ENCODE measurements at regions not wholly inside any gene's neighbourhood (a gene's known extent, or its start where the extent isn't known, plus 50 kb on each side); places are given as distances from the start of the nearest gene placed in this dataset.
"Not testable (repeated sequence)": the region's sequence is repeated elsewhere in the genome, so short reads cannot be mapped to it uniquely, and the experiment has no call there.

DNA sequence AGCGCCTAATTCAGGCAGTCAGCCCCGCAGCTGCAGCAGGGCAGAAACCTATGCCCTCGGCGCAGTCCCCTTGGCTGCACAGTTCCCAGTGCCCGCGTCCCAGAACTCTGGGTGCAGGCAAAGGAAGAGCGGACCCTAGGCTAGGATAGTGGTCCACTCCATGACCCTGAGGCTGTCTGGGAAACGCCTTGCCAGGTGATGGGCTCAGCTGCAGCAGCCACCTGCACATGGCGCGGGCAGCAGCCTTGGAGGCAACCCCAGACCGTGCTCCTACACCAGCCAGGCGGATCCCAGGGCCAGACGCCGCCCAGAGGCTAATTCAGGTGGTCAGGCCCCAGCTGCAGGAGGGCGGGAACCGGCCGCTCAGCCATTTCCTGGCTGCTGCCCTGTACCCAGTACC lies 83.0 kb downstream of the POTEC start:
- DNase-seq: not testable (repeated sequence)

DNA sequence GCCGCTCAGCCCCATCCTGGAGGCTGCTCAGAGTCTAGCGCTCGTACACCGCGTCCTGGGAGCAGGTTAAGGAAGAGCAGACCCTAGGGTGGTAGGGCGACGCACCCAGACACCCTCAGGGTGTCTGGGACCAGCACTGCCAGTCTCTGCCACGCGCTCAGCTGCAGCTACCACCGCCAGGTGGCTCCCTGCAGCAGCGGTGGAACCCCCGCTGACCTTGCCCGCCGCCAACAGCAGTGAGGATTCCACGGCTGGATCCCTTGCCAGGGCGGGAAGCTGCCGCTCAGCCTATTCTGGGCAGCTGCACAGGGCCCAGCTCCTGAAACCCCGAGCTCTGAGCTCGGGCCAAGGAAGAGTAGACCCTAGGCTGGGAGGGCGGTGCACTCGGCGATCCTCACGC lies 83.6 kb downstream of the POTEC start:
- not testable (repeated sequence) for DNase-seq

DNA sequence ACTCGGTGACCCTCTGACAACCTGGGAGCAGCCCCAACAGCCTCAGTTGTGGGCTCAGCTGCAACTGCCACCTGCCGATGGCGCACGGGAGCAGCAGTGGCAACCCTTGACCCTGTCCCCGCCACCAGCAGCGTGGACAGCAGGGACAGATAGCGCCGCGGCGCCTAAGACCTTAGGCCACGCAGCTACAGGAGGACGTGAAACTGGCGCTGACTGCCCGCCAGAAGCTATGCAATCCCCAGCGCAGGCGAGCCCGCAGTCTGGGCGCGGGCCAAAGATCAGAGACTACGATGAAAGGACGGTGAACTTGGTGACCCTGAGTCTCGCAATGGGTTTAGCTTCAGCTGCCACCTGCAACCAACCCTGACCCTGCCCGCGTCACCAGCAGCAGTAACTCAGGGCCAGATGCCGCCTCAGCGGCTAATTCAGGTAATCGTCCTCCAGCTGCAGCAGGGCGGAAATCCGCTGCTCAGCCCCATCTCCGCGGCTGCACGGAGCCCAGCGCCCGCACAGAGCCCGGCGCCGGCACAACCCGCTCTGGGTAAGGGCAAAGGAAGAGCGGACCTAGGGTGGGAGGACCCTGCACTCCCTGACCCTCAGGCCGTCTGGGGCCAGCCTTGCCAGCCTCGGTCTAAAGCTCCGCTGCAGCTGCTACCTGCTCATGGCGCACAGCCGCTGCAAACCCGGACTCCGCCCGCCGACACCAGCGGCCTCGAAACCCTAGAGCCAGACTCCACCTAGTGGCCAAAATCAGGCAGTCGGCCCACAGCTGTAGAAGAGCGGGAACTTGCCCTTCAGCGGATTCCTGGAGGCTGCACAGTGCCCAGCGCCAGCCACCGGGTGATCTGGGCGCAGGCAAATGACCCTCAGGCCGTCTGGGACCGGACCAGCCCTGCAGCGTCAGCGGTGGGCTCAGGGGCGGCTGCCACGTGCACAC lies 85.1 kb downstream of the POTEC start:
- DNase-seq: peak in 1 of 2 experiments; percentile 6

DNA sequence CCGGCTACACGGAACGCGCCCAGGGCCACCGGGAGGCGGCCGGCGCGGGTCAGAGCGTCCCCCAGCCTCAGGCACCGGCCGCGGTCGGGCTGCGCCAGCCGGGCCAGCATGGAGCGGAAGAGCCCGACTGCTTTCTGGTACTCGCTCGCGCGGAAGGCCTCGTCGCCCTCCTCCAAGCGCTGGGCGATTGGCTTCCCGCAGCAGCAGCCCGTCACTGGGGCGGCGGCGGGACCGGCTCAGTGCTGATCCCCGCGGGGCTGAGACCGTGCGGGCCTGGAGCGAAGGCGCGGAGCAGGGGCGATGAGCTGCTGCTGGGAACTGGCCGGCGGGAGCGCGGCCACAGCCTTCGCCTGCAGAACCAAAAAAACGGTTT lies 92.8 kb downstream of the POTEC start:
- not testable (repeated sequence) for DNase-seq

DNA sequence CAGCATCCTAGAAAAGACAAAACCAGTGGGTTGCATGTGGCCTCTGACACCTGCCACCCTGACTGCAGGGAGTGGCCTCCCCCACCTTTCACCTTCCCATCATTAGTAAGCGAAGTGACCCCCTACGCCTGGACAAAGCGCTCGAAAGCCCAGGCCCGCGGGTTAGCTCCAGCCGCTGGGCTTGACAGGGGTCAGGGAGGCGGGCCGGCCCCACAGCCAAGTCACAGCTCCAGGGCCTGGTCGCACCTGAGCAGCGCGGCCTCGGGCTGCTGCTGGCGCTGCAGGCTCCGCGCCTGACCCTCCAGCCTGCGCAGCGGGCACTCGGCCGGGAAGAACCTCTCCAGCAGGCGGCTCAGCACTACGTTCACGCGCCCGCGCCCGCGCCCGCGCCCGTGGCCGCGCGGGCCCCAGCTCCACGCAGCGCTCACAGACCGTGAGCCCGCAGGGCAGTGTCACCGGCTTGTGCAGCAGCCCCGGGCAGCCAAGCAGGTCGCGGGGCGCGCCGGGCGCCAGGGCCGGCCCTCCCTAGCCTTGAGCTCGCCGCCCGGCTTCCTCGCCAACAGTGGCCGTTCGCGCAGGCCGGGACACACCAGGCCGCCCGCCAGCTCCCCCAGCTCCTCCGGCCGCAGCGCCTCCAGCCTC lies 93.3 kb downstream of the POTEC start:
- not testable (repeated sequence) for DNase-seq

DNA sequence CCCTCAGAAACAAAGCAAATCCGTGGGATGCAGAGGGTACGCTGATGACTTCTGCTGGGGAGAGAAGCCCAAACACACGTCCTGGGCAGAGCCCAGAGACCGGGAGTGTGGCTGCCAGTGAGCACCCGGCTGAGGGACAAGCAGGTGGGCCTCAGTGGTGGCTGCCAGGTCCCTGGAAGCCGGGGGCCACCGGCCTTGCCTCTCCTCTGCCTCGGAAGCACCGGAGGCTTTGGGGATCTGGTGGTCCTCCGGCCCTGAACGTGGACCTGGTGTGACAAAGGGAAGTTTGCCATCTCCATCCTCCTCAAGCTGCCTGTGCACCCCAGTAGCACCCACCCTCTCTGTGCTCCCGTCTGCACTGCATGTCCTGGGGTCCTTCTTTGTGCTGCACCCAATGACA lies 94.3 kb downstream of the POTEC start:
- DNase-seq: not testable (repeated sequence)

DNA sequence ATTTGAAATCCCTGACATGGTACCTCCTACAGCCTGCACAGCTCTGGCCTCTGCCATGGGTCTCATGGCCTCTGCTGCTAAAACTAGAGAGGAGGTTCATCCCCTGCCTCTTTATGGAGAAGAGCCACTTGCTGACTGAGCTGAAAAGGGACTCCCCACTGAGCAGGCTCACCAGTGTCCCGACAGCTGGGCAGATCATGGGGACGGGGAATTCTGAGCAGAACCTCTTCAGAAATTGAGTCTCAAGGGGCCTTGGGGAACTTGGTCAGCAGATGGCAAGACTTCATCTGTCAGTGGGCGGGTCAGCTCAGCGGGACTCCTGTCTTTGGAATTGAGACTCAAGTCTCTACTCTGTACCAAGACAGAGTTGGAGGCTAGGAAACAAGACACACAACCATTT lies 95.7 kb downstream of the POTEC start:
- DNase-seq: not testable (repeated sequence)

DNA sequence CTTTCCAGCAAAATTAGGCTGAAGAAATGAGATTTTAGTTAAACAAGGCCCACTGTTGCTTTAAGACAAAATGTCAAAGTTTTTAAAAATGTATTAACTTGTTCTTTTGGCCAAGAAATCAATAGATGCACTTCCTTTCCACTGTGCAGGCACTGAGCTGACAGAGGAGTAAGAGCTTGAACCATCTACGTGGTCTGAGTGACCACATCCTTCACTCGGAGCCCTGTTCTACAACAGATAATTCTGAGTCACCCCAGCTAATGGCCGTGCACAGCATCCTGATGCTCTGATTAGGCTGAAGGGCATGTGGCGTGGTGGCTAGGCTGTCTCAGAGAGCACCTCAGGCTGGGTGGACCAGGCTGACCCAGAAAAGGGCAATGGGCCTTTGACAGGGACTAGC lies 107.9 kb downstream of the POTEC start:
- not testable (repeated sequence) for DNase-seq

DNA sequence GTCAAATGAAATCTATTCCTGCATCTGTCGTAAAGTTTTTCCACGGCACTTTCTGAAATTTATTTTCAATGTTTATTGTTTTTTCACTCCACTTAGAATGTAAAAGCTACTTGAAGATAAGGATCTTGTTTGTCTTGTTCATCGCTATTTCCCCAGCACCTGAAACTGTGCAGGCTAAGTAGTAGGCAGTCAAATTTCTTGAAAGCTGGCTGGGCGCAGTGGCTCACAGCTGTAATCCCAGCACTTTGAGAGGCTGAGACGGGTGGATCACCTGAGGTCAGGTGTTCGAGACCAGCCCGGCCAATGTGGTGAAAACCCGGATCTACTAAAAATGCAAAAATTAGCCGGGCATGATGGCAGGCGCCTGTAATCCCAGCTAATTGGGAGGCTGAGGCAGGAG lies 111.0 kb downstream of the POTEC start:
- not testable (repeated sequence) for DNase-seq

DNA sequence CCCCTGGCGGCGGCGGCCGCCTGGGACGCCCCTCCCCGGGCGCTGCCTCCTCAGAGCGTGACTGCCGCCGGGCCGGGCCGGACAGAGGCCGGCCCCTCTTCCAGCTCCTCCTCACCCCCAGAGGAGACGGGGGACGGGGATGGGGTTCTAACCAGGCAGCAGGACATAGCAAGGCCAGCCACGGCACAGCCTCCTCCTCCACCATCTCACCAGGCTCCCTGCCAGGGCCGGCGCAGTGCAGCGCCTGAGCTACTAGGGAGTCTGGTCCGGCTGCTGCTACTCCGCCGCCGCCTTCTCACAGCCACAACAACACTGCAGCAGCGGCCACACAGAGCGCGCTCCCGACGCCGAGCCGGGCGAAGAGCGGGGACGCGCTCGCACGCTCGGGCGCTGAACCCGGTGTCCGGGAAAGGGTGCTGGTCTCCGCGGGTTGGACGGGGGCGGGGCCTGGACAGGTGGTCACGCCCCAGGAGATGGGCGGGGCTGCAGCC lies 112.3 kb downstream of the POTEC start:
- peak in 1 of 2 experiments; percentile 7 for DNase-seq

DNA sequence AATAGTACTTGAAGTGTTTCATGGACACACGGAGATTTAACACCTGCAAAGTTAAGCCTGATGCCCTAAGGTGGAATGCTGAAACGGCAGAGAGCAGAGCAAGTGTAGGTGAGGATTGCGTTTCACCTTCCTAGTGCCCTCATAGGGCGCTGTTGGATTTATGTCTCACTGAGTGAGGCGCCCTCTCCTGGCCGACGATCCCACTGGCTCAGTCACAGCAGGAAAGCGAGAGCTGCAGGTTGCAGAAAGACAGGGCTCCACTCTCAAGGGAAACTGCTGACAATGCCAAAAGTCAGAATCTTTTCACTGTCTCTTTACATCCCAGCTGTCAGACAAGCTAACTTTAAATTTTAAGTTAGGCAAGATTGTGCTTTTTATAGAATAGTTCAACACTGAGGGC lies 127.6 kb downstream of the POTEC start:
- peak in 1 of 2 experiments; percentile 12 for DNase-seq

DNA sequence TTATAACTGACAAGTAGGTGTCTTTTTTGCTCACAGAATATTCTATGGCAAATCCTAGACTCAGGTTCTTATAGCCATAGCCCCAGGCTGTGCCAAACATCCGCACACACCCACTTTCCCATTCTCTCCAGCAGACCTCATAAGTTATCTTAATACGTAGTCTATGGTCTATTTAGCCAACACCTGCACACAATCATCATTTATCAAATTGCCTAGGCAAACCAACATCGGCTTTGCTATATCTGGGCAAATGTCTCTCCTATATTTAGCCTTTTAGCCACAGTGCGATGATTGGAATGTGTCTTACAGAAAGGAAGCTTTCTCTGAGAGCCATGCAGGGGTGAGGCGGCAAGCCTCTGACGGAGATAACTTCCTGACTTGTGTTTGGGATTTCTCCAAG lies 128.0 kb downstream of the POTEC start:
- not testable (repeated sequence) for DNase-seq

DNA sequence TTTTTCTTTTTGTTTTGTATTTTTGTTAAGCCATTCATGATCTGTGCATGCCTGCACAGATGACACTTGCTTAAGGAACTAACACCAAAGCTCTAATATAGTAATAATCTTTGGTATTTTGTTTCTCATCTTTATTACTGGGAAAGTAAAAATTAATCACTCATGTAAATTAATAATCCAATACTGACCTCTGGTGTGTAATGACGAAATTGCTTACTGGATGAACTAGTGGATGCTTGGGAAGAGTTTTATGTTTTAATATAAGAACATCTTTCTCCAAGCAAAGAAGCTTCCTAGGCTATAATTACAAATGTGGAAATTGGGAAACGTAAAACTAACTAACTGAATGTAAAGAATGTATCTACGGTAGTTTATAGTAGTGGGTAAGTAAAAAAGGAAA lies 147.9 kb downstream of the POTEC start:
- peak in 1 of 2 experiments; percentile 15 for DNase-seq

DNA sequence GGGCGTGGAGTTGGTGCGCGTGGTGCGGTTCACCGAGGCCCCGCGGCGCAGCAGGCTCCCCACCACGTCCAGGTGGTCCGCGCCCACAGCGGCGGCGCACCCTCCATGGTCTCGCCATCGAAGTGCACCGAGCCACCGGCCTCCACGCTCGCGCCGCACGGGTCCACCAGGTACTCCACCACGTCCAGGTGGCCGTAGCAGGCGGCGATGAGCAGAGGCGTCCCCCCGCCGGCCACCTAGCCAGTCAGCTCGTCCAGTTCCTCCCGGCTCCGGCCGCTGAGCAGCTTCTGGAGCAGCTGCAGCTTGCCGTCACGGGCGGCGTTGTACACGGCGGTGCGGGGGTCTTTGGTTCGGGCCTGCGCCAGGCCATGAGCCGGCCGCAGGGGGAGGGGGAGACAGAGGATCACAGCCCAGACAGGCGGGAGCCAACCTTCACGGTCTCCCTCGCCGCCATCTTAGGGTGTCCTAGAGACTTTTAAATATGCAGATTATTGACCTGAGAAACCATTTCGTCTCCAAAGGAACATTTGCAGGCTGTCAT lies 149.8 kb downstream of the POTEC start:
- DNase-seq: not testable (repeated sequence)

DNA sequence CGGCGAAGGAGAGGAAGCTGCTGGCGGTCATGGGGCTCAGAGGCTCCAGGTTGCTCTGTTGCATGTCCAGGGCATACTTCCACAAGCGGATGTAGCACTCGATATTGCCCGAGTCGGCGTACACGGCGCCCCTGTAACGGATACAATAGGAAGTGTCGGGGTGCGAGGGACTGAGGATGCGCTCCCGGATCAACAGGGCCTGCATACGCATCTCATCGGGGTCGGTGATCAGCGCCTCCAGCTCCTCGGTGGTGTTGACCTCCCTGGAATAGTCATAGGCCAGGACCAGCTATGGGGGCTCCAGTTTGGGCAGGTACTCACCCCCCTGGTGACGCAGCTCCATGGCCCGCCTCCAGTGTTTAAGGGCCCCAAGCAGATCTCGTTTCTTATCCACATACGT lies 150.8 kb downstream of the POTEC start:
- not testable (repeated sequence) for DNase-seq

DNA sequence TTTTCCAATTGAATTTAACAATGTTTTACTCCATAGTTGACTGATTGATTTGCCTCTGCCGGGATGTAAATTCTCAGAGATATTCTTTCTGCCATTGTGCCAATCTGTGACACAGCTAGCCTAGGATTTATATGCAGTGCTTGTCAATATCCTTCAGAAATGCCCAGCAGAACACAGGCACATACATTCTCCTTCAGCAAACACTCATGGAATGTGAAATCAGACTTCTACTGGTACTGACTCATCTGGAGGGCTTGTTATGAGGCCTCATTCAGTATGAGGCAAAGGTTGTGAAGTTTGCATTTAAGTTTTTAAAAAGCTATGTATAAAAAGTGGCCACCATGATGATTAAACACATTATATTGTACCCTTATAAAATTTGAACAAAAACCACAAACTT lies 158.4 kb downstream of the POTEC start:
- DNase-seq: not testable (repeated sequence)

DNA sequence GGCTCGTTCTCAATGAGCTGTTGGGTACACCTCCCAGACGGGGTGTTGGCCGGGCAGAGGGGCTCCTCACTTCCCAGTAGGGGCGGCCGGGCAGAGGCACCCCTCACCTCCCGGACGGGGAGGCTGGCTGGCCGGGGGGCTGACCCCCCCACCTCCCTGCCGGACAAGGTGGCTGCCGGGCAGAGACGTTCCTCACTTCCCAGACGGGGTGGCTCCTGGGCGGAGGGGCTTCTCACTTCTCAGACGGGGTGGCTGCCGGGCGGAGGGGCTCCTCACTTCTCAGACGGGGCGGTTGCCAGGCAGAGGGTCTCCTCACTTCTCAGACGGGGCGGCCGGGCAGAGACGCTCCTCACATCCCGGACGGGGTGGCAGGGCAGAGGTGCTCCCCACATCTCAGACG lies 160.7 kb downstream of the POTEC start:
- DNase-seq: not testable (repeated sequence)

DNA sequence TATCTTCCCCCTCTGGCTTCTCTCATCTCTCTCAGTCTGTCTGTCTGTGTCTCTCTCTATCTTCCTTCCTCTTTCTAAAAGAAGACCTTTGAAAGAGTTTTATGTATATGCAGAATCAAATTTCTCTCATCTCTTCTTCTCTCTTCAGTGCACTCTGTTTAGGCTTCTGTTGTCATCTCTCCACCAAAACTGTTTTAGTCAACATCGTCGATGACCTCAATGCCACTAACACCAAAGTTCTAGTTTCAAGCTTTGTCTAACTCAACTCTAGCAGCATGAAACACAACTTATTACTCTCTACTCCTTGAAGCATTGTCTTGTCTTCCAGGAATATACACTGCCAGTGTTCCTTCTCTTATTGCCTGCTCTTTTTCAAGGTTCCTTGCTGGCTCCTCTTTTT lies 163.9 kb downstream of the POTEC start:
- not testable (repeated sequence) for DNase-seq

DNA sequence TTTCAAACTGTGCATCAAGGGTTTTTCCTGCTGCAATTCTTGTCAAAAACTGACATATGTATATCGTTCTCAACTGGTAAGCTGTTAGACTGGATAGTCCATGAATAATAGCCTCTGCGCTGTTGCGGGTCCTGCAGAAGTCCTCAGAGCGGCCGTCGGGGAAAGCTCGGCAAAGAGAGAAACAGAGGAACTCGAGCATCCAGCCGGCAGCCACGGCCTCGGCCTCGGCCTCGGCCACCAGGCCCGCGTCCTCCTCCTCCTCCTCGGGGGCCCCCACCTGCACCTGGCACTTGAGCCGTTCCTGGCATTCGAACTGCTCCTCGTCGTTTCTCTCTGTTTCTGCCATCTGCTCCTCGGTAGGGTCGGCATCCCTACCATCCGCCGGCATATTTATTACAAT lies 165.0 kb downstream of the POTEC start:
- DNase-seq: not testable (repeated sequence)

DNA sequence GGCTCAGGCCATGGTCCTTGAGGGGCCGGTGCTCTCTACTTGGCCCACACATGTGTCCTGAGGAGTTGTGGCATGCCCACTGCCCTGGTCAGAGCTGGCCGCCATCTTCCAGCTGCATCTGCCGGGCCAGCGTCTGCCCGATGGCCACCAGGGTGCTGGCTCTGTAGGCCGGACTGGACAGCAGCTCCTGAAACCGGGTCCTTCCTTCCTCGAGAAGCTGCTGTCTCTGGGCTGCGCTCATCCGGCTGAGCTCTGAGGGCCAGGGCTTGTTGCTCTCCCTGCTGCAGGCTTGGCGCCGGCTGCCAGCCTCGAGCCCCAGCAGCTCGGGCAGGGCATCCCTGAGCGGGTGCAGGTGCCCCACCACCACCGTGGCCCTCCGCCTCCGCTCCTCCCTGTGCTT lies 182.1 kb downstream of the POTEC start:
- DNase-seq: not testable (repeated sequence)

DNA sequence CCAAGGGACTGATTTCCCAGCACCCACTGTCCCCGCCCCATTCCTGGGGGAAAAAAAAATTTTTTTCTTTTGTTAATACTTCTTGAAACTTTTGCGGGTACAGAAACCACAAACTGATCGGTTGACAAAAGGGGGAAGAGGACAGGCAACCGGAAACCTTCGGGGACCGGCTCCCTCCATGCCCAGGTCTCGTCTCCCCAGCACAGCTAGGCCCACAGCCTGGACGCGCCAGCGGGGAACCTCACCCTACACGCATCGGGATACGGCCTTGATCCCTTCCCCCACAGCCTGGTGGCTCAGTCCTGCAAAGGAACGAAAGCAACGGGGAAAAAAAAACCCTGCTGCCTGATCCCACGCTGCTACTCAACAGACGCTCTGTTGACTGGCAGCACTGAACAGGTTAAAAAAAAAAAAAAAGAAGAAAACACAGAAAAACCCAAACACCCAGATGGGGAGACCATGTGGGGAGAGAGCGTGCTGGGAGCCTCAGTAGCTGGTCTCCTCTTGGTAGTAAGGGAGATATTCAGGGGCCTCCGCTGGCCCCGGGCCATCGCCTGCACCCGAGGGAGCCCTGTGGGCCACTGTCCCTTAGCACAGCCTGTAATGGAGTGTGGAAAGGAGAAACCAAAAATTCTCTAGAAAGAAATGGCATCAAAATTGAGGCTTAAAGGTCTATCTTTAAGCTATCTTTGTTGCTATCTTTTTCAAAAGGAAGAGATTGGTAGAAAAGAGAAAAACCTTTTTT lies 185.7 kb downstream of the POTEC start:
- DNase-seq: not testable (repeated sequence)

DNA sequence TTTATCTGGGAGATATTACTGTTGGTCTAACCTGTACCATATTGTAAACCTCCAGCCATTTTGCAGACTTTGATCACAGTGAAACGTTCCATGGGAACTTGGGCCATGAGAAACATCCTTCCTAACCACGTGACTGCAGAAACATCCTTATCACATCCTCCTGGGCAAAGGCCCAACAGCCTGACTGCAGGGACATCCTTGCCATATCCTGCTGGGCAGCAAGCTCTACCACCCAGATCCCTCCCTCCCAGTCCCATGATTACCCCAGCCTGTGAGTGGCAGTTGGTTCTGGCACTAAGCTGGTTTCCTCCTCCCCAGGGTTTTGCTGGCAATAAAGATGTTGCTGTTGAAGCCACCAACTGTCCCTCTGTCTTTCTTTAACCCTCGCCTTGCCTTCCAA lies 201.2 kb downstream of the POTEC start:
- not testable (repeated sequence) for DNase-seq

DNA sequence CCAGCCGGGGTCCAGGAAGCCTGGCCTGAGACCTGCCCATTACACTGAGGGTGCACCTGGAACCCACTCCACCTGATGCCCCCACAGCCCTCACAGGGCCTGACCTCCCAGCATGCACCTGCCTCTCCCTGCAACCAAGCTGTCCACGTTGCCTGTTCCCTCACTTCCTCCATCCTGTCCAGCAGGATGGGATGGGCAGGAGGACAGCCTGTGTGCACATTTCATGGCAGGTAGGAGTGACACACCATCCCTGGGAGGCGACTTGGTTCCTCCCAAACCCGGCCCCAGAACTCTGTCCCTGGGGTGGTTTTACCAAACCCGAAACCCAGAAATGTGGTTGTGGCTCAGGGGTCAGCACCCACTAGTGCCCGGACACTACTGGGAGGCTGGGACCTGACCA lies 203.8 kb upstream of the ZNF519 start:
- DNase-seq: not testable (repeated sequence)

Measured in erythroblast (primary cell).